ENCODE measurements at regions not wholly inside any gene's neighbourhood (a gene's known extent, or its start where the extent isn't known, plus 50 kb on each side); places are given as distances from the start of the nearest gene placed in this dataset.

GRCh38 chr19:28171983-28172382, 1041.0 kb downstream of the UQCRFS1 start:
- no peak overlapping the region for H3K27ac ChIP-seq
- H3K36me3 ChIP-seq, result no peaks in the 10 kb centered on the region
- ATAC-seq (no peak), DNase-seq (no peak)
- 73 to 77% methylated on average over 8 of the region's 8 CpGs for WGBS, 2 donors
- H3K27me3 ChIP-seq, result no peaks in the 10 kb centered on the region
- H3K4me1 ChIP-seq, result no peaks in the 10 kb centered on the region
- H3K4me3 ChIP-seq, result no peak overlapping the region
- peaks cover 0 to 25% (median 10%) of the 10 kb centered on the region in 11 donors for H3K9me3 ChIP-seq
- intact Hi-C loops (cut with DNase I), result no loop called here
- no peak for TF ChIP-seq CTCF (IDR thresholded peaks at IDR 0.05)

- intact Hi-C loops (cut with DNase I), result no loop called here
- Histone ChIP-seq H3K4me3 (no peak overlapping the region), H3K4me1 (no peaks in the 10 kb centered on the region), H3K36me3 (no peaks in the 10 kb centered on the region), H3K27ac (no peak overlapping the region), H3K9me3 (peaks cover 0 to 6% (median 0%) of the 10 kb centered on the region in 11 donors), H3K27me3 (no peaks in the 10 kb centered on the region)
- no peak for TF ChIP-seq CTCF (IDR thresholded peaks at IDR 0.05)
- ATAC-seq (no peak), DNase-seq (no peak)
- WGBS, 2 donors, result 62% methylated on average over 3 of the region's 3 CpGs
Observed at GRCh38 chr19:28170066-28170465, 1042.9 kb downstream of the UQCRFS1 start.

DNA sequence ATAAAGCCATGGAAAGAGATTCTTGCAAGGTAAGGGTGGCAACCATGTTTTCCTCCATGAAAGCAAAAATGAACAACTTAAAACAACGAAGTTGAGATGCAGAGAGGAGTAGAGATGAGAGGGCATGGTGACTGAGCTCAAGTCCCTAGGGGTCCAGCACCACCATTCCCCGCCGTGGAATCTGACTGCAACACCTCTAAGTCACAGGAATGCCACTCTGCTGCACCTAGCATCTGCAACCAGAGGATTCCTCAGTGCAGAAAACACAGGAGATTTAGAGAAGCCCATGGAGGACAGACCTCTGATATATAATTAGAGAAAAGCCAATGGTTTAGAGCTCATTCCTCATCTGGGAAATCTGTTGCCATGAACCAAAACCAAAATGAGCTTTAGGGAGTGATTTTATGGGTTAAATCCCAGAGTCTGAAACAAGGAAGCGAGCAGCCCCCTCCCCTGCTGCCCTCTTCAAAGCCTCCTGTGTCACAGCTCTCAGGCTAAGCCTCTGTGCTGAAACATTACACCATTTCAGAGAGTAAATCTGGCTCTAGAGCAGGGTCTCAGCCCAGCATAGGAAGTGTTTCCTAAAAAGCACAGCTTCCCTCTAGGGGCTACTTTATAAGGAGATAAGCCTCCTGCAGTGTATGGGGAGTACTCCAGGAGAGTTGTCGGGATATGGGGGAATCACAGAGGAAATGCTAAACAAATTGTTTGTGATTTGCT, 1043.6 kb downstream of the UQCRFS1 start:
- TF ChIP-seq CTCF (IDR thresholded peaks at IDR 0.05), result no peak
- ATAC-seq, result peak in 1 of 8 donors; percentile 24
- WGBS, 2 donors, result 15 to 22% methylated on average over 5 of the region's 5 CpGs

DNA sequence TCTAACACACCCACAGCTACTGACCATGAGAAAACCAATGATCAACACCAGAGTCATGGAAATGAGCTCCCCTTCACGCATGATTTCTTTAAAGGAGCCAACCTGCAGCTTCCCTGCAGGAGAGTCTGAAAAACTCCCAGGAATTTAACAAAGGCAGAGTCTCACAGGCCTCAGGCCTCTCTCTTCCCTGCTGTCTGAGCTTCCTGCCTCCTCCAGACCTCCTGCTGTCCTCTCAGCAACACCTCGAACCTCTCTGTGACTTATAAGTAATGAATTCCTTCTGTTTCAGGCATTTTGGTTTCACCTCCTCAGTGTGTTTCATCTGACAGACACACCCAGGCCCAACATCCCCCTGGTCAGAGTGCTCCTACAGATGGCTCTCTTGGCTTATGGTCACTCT, 1044.4 kb downstream of the UQCRFS1 start:
- ATAC-seq (no peak), DNase-seq (no peak)
- intact Hi-C loops (cut with DNase I), result no loop called here
- H3K36me3 ChIP-seq, result no peaks in the 10 kb centered on the region
- H3K27ac ChIP-seq, result no peak overlapping the region
- TF ChIP-seq CTCF (IDR thresholded peaks at IDR 0.05), result no peak
- H3K9me3 ChIP-seq, result no peaks in the 10 kb centered on the region
- peaks cover 0 to 5% (median 0%) of the 10 kb centered on the region in 7 donors for H3K27me3 ChIP-seq
- no peak overlapping the region for H3K4me3 ChIP-seq
- H3K4me1 ChIP-seq, result no peaks in the 10 kb centered on the region
- WGBS, 2 donors, result 63 to 64% methylated on average over 2 of the region's 2 CpGs

More for the DNA sequence above, 1043.6 kb downstream of the UQCRFS1 start:
- peaks cover 0 to 5% (median 0%) of the 10 kb centered on the region in 7 donors for H3K27me3 ChIP-seq
- no peaks in the 10 kb centered on the region for H3K36me3 ChIP-seq
- DNase-seq, result no peak
- intact Hi-C loops (cut with DNase I), result no loop called here
- H3K27ac ChIP-seq, result no peak overlapping the region
- H3K4me1 ChIP-seq, result no peaks in the 10 kb centered on the region
- no peaks in the 10 kb centered on the region for H3K9me3 ChIP-seq
- no peak overlapping the region for H3K4me3 ChIP-seq

Measured in heart right ventricle (tissue), 16 donors.